ENCODE measurements at regions not wholly inside any gene's neighbourhood (a gene's known extent, or its start where the extent isn't known, plus 50 kb on each side); places are given as distances from the start of the nearest gene placed in this dataset.

DNA sequence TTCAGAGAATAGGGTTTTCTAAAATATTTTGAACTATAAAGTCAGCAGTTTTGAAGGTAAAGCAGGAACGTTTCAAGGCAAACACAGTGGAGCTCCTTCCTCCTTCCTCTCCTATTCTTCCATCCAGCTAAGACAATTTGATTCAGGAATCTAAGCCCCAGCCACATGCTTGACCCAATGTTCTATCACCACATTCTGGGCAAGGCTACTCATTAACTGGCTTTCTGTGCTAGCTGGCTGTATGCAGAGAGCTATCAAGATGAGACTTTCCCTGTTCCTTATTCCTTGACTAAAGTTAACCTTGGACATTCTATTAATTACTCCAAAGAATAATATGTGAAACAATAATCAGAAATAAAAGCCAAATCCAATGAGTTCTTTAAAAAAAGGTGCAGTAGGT is 266.9 kb downstream of the NOVA1 start:
- H3K9me3 ChIP-seq (ENCODE audit: control insufficient read depth, low read depth, low read length), result no peaks in the 10 kb centered on the region
- no peak overlapping the region for H2BK12ac ChIP-seq (ENCODE audit: insufficient read length, low read depth, low read length)
- no peak overlapping the region for H2BK15ac ChIP-seq (ENCODE audit: low read depth, low read length)
- H3K4me1 ChIP-seq (ENCODE audit: insufficient read depth, low read length), result no peaks in the 10 kb centered on the region
- Mint-ChIP-seq H3K27ac (no peak overlapping the region), H3K27me3 (ENCODE audit: low read depth) (no peaks in the 10 kb centered on the region), H3K36me3 (ENCODE audit: insufficient read depth in 1 of 3, low read depth in 3 of 3) (no peaks in the 10 kb centered on the region), H3K9me3 (no peaks in the 10 kb centered on the region), H3K4me3 (no peak overlapping the region), H3K4me1 (no peaks in the 10 kb centered on the region)
- H3K27me3 ChIP-seq (ENCODE audit: insufficient read depth, low read length), result no peaks in the 10 kb centered on the region
- no peak overlapping the region for H2BK20ac ChIP-seq (ENCODE audit: low read depth, low read length, poor library complexity, severe bottlenecking)
- no peak overlapping the region for H3T11ph ChIP-seq (ENCODE audit: low read length)
- H3K23me2 ChIP-seq (ENCODE audit: insufficient read length, low read depth, low read length, poor library complexity, severe bottlenecking), result no peaks in the 10 kb centered on the region
- no peak overlapping the region for H2AFZ ChIP-seq (ENCODE audit: low read length)
- no peak overlapping the region for H3K4me2 ChIP-seq (ENCODE audit: insufficient read depth, insufficient read length, low read length)
- no peak overlapping the region for H2AK5ac ChIP-seq (ENCODE audit: insufficient read length, low read length)
- H4K20me1 ChIP-seq (ENCODE audit: control insufficient read depth, insufficient read depth, insufficient read length), result no peaks in the 10 kb centered on the region
- H3K14ac ChIP-seq (ENCODE audit: insufficient read depth, low read length), result no peak overlapping the region
- no peak for DNase-seq
- H3K79me2 ChIP-seq (ENCODE audit: insufficient read depth, low read length), result no peaks in the 10 kb centered on the region
- H4K8ac ChIP-seq (replicated peaks; ENCODE audit: insufficient read length, low read depth, low read length), result no peak overlapping the region
- no peak overlapping the region for H3K56ac ChIP-seq (ENCODE audit: insufficient read length, low read depth, low read length)
- H3K18ac ChIP-seq (ENCODE audit: insufficient read length, low read depth, low read length), result no peak overlapping the region
- H3K4ac ChIP-seq (ENCODE audit: low read depth, low read length), result no peak overlapping the region
- TF ChIP-seq, protein P1, sequence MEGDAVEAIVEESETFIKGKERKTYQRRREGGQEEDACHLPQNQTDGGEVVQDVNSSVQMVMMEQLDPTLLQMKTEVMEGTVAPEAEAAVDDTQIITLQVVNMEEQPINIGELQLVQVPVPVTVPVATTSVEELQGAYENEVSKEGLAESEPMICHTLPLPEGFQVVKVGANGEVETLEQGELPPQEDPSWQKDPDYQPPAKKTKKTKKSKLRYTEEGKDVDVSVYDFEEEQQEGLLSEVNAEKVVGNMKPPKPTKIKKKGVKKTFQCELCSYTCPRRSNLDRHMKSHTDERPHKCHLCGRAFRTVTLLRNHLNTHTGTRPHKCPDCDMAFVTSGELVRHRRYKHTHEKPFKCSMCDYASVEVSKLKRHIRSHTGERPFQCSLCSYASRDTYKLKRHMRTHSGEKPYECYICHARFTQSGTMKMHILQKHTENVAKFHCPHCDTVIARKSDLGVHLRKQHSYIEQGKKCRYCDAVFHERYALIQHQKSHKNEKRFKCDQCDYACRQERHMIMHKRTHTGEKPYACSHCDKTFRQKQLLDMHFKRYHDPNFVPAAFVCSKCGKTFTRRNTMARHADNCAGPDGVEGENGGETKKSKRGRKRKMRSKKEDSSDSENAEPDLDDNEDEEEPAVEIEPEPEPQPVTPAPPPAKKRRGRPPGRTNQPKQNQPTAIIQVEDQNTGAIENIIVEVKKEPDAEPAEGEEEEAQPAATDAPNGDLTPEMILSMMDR (conservative IDR thresholded peaks at IDR 0.05), result no peak
- H3K79me1 ChIP-seq (ENCODE audit: insufficient read depth, low read depth, low read length, poor library complexity, severe bottlenecking), result no peaks in the 10 kb centered on the region
- H2BK120ac ChIP-seq (ENCODE audit: low read depth, low read length, poor library complexity, severe bottlenecking), result no peak overlapping the region
- H2BK5ac ChIP-seq (ENCODE audit: insufficient read length, low read length), result no peak overlapping the region
- no peak overlapping the region for H3K9ac ChIP-seq (ENCODE audit: extremely low read depth, insufficient read length, low read length)
- H4K91ac ChIP-seq (ENCODE audit: insufficient read length, low read depth, low read length), result no peak overlapping the region
- H3K23ac ChIP-seq (ENCODE audit: insufficient read length, low read depth, low read length), result no peak overlapping the region
- H3K27ac ChIP-seq (ENCODE audit: insufficient read length, low read depth, low read length), result no peak overlapping the region
- no peak overlapping the region for H4K5ac ChIP-seq (ENCODE audit: insufficient read length, low read depth, low read length)
- no CpG with 5 or more reads among the region's 1 CpG for WGBS (ENCODE audit: extremely low coverage, insufficient read length, low lambda C conversion rate)

Data from H9 (cell line).